ENCODE measurements at regions not wholly inside any gene's neighbourhood (a gene's known extent, or its start where the extent isn't known, plus 50 kb on each side); places are given as distances from the start of the nearest gene placed in this dataset.

DNA sequence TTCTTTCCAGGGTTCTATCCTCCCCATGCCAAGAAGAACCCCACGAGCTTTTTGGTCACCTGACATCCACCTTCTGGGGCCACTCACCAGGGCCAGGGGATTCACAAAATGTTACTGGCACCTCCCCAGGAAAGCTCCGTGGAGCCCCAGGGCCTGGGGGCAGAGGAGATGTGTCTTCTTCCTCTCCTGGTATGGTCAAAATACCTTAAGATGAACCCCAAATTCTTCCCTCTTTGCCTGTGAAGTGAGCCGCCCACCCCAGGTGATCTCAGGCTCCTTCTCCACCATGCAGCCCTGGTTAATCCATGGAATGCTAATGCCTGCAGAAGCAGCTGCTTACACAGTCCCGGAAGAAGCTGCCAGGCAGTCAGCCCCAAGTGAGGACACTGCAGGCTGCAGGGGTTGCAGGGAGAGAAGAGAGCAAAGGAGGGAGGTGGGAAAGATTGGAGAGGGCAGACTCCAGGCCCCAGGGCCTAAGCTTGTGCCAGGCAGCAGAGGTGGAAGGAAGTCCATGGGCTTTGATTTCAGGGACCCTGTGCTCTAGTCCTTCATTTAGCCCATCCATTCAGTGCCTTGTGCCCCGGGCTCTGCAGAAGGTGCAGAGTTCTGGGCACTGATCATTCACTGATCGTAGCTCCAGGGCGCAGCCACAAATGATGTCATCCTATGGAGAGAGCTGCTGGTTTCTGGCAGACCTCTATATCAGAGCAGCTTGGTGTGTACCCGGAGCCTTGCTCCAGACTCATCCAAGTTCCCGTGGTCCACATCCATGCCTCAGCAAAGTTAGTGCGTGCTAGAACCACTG lies 127.9 kb upstream of the NECTIN1 start:
- WGBS, 2 experiments (ENCODE audit: low coverage in 1 of 2, low lambda C conversion rate in 2 of 2, missing lambda C conversion rate in 2 of 2), result 29 to 34% methylated on average over 10 of the region's 10 CpGs
- Histone ChIP-seq H3K9me2 (ENCODE audit: insufficient read depth) (no peaks in the 10 kb centered on the region), H3K27me3 (replicated peaks; ENCODE audit: insufficient read depth) (peaks cover 76% of the 10 kb centered on the region), H4K20me1 (ENCODE audit: insufficient read depth) (no peaks in the 10 kb centered on the region), H3K9ac (no peak overlapping the region), H3K9me3 (ENCODE audit: low read depth) (no peaks in the 10 kb centered on the region), H3K4me3 (no peak overlapping the region), H3K4me1 (ENCODE audit: insufficient read depth) (no peaks in the 10 kb centered on the region), H3K79me2 (ENCODE audit: insufficient read depth) (no peaks in the 10 kb centered on the region), H2AFZ (no peak overlapping the region), H3K27ac (no peak overlapping the region), H3F3A (ENCODE audit: insufficient read depth) (no peaks in the 10 kb centered on the region), H3K4me2 (ENCODE audit: unreplicated experiment) (no peak overlapping the region), H3K36me3 (ENCODE audit: low read depth) (no peaks in the 10 kb centered on the region)
- DNase-seq, result no peak
- in situ Hi-C loops (cut with MboI), result no loop called here
- no peak for TF ChIP-seq EZH2 (IDR thresholded peaks at IDR 0.05; ENCODE audit: insufficient read depth, poor library complexity, severe bottlenecking)
- no peak for TF ChIP-seq EZH2phosphoT487 (IDR thresholded peaks at IDR 0.05; ENCODE audit: insufficient read depth, low read depth)

DNA sequence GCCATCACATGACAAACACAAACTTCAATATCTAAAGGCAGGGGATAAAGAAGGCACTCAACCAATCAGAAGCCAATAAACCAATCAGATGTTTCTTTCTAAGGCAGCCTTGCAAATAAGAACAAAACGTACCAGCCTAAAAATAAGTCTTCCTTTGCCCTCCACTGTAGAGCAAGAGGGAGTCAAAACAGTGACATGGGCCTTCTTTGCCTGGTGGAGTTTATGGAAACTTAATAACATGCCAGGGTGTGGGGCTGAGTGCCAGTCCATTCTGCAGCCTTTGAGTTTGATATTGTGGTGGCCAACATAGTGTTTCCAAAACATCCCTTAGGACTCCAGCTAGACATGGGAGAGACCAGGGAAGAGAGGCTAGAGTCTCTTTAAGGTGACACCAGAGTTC lies 126.1 kb upstream of the NECTIN1 start:
- H3K4me1 ChIP-seq (ENCODE audit: insufficient read depth), result no peaks in the 10 kb centered on the region
- no peaks in the 10 kb centered on the region for H3K9me2 ChIP-seq (ENCODE audit: insufficient read depth)
- H2AFZ ChIP-seq, result no peak overlapping the region
- H3K9me3 ChIP-seq (ENCODE audit: low read depth), result no peaks in the 10 kb centered on the region
- H3K4me2 ChIP-seq (ENCODE audit: unreplicated experiment), result no peak overlapping the region
- H3K27me3 ChIP-seq (replicated peaks; ENCODE audit: insufficient read depth), result peaks cover 69% of the 10 kb centered on the region
- DNase-seq, result no peak
- WGBS, 2 experiments (ENCODE audit: low coverage in 1 of 2, low lambda C conversion rate in 2 of 2, missing lambda C conversion rate in 2 of 2), result 21 to 38% methylated on average over 1 of the region's 1 CpG
- H3K4me3 ChIP-seq, result no peak overlapping the region
- H3K27ac ChIP-seq, result no peak overlapping the region
- TF ChIP-seq EZH2 (IDR thresholded peaks at IDR 0.05; ENCODE audit: insufficient read depth, poor library complexity, severe bottlenecking) (no peak), EZH2phosphoT487 (IDR thresholded peaks at IDR 0.05; ENCODE audit: insufficient read depth, low read depth) (no peak)
- in situ Hi-C loops (cut with MboI), result no loop called here
- H3F3A ChIP-seq (ENCODE audit: insufficient read depth), result no peaks in the 10 kb centered on the region
- H3K79me2 ChIP-seq (ENCODE audit: insufficient read depth), result no peaks in the 10 kb centered on the region
- H3K9ac ChIP-seq, result no peak overlapping the region
- H4K20me1 ChIP-seq (ENCODE audit: insufficient read depth), result no peaks in the 10 kb centered on the region
- H3K36me3 ChIP-seq (ENCODE audit: low read depth), result no peaks in the 10 kb centered on the region

GRCh38 chr11:119854521-119854920 lies 125.5 kb upstream of the NECTIN1 start:
- 55 to 61% methylated on average over 7 of the region's 7 CpGs for WGBS, 2 experiments (ENCODE audit: low coverage in 1 of 2, low lambda C conversion rate in 2 of 2, missing lambda C conversion rate in 2 of 2)
- no peak overlapping the region for H3K27ac ChIP-seq

DNA sequence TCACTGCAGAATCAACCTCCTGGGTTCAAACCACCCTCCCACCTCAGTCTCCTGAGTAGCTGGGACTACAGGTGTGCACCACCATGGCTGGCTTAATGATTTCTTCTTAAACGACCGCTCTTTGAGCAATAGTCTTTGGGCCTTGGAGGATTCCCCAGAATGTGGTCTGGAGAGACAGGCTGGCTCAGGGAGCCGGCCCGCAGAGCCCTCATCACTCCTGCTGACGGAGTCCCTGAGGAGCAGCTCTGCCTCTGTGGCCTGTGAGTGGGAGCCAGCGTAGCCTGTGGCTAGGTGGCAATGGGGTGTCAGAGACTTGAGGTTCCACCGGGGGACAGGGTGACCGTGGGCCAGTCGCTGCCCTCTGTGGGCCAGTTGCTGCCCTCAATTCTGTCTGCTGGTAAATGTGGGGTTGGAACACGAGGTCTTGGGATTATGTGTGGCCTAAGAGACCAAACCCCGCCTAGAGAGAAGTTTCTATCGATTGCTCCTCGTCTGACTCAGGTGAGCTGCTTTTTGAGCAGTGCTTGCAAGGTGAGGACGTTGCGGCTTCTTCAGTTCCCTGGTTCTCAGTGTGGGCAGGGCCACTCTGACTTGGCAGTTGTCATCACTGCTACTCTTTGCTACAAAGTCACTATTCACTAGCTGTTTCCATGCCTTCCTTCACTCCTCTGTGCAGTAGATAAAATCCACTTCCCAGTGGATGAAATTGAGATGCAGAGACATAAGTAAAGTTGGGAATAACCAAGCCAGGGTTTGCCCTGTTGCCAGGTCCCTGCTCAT lies 124.8 kb upstream of the NECTIN1 start:
- H3K36me3 ChIP-seq (ENCODE audit: low read depth), result no peaks in the 10 kb centered on the region
- H3K4me1 ChIP-seq (ENCODE audit: insufficient read depth), result no peaks in the 10 kb centered on the region
- no peaks in the 10 kb centered on the region for H4K20me1 ChIP-seq (ENCODE audit: insufficient read depth)
- peaks cover 59% of the 10 kb centered on the region for H3K27me3 ChIP-seq (replicated peaks; ENCODE audit: insufficient read depth)
- no peaks in the 10 kb centered on the region for H3F3A ChIP-seq (ENCODE audit: insufficient read depth)
- H3K9ac ChIP-seq, result no peak overlapping the region
- no peak for DNase-seq
- TF ChIP-seq EZH2phosphoT487 (IDR thresholded peaks at IDR 0.05; ENCODE audit: insufficient read depth, low read depth), result no peak
- no peak for TF ChIP-seq EZH2 (IDR thresholded peaks at IDR 0.05; ENCODE audit: insufficient read depth, poor library complexity, severe bottlenecking)
- no peaks in the 10 kb centered on the region for H3K79me2 ChIP-seq (ENCODE audit: insufficient read depth)
- no peak overlapping the region for H3K4me3 ChIP-seq
- no peaks in the 10 kb centered on the region for H3K9me3 ChIP-seq (ENCODE audit: low read depth)
- H2AFZ ChIP-seq, result no peak overlapping the region
- no peak overlapping the region for H3K4me2 ChIP-seq (ENCODE audit: unreplicated experiment)
- H3K27ac ChIP-seq, result no peak overlapping the region
- H3K9me2 ChIP-seq (ENCODE audit: insufficient read depth), result no peaks in the 10 kb centered on the region
- WGBS, 2 experiments (ENCODE audit: low coverage in 1 of 2, low lambda C conversion rate in 2 of 2, missing lambda C conversion rate in 2 of 2), result 58 to 68% methylated on average over 15 of the region's 15 CpGs
- in situ Hi-C loops (cut with MboI), result no loop called here

More at GRCh38 chr11:119854521-119854920, 125.5 kb upstream of the NECTIN1 start:
- H3K9me3 ChIP-seq (ENCODE audit: low read depth), result no peaks in the 10 kb centered on the region
- no peak overlapping the region for H3K4me2 ChIP-seq (ENCODE audit: unreplicated experiment)
- H3K79me2 ChIP-seq (ENCODE audit: insufficient read depth), result no peaks in the 10 kb centered on the region
- TF ChIP-seq EZH2 (IDR thresholded peaks at IDR 0.05; ENCODE audit: insufficient read depth, poor library complexity, severe bottlenecking), result no peak
- no peak for TF ChIP-seq EZH2phosphoT487 (IDR thresholded peaks at IDR 0.05; ENCODE audit: insufficient read depth, low read depth)
- H4K20me1 ChIP-seq (ENCODE audit: insufficient read depth), result no peaks in the 10 kb centered on the region
- no peak for DNase-seq
- no peaks in the 10 kb centered on the region for H3F3A ChIP-seq (ENCODE audit: insufficient read depth)
- H3K9ac ChIP-seq, result no peak overlapping the region
- H3K36me3 ChIP-seq (ENCODE audit: low read depth), result no peaks in the 10 kb centered on the region
- in situ Hi-C loops (cut with MboI), result no loop called here
- no peaks in the 10 kb centered on the region for H3K4me1 ChIP-seq (ENCODE audit: insufficient read depth)
- no peak overlapping the region for H3K4me3 ChIP-seq
- no peak overlapping the region for H2AFZ ChIP-seq
- peaks cover 64% of the 10 kb centered on the region for H3K27me3 ChIP-seq (replicated peaks; ENCODE audit: insufficient read depth)
- H3K9me2 ChIP-seq (ENCODE audit: insufficient read depth), result no peaks in the 10 kb centered on the region

All from GM23248 (cell line).